ENCODE measurements at regions not wholly inside any gene's neighbourhood (a gene's known extent, or its start where the extent isn't known, plus 50 kb on each side); places are given as distances from the start of the nearest gene placed in this dataset.

DNA sequence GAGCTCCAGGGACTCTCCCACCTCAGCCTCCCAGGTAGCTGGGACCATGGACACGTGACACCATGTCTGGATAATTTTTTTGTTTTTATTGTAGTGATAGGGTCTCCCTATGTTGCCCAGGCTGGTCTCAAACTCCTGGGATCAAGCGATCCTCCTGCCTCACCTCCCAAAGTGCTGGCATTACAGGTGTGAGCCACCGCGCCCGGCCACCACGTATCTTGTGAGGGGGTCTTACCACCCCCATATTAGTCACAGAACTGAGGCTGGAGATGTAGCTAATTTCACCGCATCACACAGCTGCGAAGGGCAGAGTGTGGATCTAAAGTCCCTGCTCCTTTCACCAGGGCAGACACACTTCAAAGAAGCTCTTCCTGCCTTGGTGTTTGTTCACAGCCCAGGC lies 211.8 kb upstream of the SOX1 start:
- Histone ChIP-seq H3K4me1 (ENCODE audit: insufficient read depth, low read length) (peaks cover 20% of the 10 kb centered on the region; the same call in 1 of the 2 replicates), H3K36me3 (ENCODE audit: insufficient read depth, low read length) (no peaks in the 10 kb centered on the region), H3K27ac (ENCODE audit: low read depth, low read length) (no peak overlapping the region), H3K27me3 (ENCODE audit: insufficient read depth, low read length) (no peaks in the 10 kb centered on the region), H3K9me3 (ENCODE audit: insufficient read depth, low read depth, low read length) (no peaks in the 10 kb centered on the region), H3K4me3 (ENCODE audit: low read length) (no peak overlapping the region), H3K9ac (ENCODE audit: low read depth, low read length) (no peak overlapping the region)
- 96% methylated on average over 7 of the region's 8 CpGs for WGBS

DNA sequence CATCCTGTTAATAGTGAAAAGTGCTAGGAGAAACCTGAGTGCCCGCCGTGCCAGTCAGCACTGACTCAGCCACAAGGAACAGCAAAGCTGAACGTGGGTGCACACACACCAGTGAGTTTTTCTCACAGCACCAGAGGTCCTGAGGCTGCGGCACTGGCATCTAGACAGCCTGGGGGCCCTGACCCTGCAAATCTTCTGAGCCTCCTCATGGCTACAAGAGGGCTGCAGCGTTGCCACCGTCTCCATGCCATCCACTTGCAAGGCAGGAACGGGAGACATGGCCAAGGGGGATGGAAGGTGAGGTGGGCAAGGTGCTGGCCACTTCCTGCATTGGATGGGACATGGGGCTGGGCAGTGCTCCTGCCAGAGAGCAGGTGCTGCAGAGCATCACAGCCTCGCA lies 211.2 kb upstream of the SOX1 start:
- WGBS: 93% methylated on average over 8 of the region's 8 CpGs
- H3K4me3 ChIP-seq (ENCODE audit: low read length): no peak overlapping the region
- no peaks in the 10 kb centered on the region for H3K27me3 ChIP-seq (ENCODE audit: insufficient read depth, low read length)
- H3K9ac ChIP-seq (ENCODE audit: low read depth, low read length): no peak overlapping the region
- no peaks in the 10 kb centered on the region for H3K9me3 ChIP-seq (ENCODE audit: insufficient read depth, low read depth, low read length)
- no peak overlapping the region for H3K27ac ChIP-seq (ENCODE audit: low read depth, low read length)
- H3K4me1 ChIP-seq (ENCODE audit: insufficient read depth, low read length): peaks cover 16% of the 10 kb centered on the region; the same call in 1 of the 2 replicates
- H3K36me3 ChIP-seq (ENCODE audit: insufficient read depth, low read length): no peaks in the 10 kb centered on the region

DNA sequence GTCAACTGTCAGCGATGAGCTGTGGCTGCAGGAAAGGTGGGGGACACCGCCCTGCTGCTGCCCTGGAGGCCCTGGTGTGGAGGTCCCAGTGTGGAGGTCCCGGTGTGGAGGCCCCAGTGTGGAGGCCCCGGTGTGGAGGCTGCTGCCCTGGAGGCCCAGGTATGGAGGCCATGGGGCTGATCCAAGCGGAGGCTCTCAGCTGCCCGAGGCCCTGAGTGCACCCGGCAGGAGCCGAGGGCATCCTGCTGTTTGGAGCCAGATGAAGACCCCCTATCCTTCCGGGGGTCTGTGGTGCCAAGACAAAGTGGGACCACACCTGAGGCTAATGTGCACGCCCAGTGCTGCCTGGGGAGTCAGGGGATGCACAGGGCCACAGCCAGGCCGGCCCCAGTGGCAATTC lies 210.4 kb upstream of the SOX1 start:
- no peak overlapping the region for H3K9ac ChIP-seq (ENCODE audit: low read depth, low read length)
- H3K27me3 ChIP-seq (ENCODE audit: insufficient read depth, low read length): no peaks in the 10 kb centered on the region
- H3K27ac ChIP-seq (ENCODE audit: low read depth, low read length): no peak overlapping the region
- H3K36me3 ChIP-seq (ENCODE audit: insufficient read depth, low read length): no peaks in the 10 kb centered on the region
- H3K4me1 ChIP-seq (ENCODE audit: insufficient read depth, low read length): 0 out of 2 replicates have a peak, but pooled peaks cover 12% of the 10 kb centered on the region
- H3K4me3 ChIP-seq (ENCODE audit: low read length): no peak overlapping the region
- no peaks in the 10 kb centered on the region for H3K9me3 ChIP-seq (ENCODE audit: insufficient read depth, low read depth, low read length)
- 96% methylated on average over 11 of the region's 11 CpGs for WGBS

DNA sequence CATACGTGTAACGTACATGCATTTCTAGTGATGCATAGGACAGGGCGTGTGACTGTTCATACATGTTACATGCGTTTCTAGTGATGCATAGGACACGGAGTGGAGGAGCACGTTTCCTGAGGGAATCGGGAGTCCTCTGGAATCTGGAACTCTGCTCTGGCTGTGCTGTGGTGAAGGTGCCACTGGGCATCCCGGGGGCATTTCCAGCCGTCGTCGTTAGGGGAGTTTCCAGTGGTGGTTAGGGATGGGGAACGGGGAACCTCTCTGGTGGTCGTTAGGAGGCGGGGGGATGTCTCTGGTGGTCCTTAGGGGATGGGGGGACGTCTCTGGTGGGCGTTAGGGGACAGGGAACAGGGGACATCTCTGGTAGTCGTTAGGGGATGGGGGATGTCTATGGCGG lies 209.6 kb upstream of the SOX1 start:
- Histone ChIP-seq H3K9me3 (ENCODE audit: insufficient read depth, low read depth, low read length) (no peaks in the 10 kb centered on the region), H3K27me3 (ENCODE audit: insufficient read depth, low read length) (no peaks in the 10 kb centered on the region), H3K4me1 (ENCODE audit: insufficient read depth, low read length) (0 out of 2 replicates have a peak, but pooled peaks cover 12% of the 10 kb centered on the region), H3K27ac (ENCODE audit: low read depth, low read length) (no peak overlapping the region), H3K4me3 (ENCODE audit: low read length) (no peak overlapping the region), H3K9ac (ENCODE audit: low read depth, low read length) (no peak overlapping the region), H3K36me3 (ENCODE audit: insufficient read depth, low read length) (no peaks in the 10 kb centered on the region)
- WGBS: 85% methylated on average over 18 of the region's 18 CpGs

DNA sequence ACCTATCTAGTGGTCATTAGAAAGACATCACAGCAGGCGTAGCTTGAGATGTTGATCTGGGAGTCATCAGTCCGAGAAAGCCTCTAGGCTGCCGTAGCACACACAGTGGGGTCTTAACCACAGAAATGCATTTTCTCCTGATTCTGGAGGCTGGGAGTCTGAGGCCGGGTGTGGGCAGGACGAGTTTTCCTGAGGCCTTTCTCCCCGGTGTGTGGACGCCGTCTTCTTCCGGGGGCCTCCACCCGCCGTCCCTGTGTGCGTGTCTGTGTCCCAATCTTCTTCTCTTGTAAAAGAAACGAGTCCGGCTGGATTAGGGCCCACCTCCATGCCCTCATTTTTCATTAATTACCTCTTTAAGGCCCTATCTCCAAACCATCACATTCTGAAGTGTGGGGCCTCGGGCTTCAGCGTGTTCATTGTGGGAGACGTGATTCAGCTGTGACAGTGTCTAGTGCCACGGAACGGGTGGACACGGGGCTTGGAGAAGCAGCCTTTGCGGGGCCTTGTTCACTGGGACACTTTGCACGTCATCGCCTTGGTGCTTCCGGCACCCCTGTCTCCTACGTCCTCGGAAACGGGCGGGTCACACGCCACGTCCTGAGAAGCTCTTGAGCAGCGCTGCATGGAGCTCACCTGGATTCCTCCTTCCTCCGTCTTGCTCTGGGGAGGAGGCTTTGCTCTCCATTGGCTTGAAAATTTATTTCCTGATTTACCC lies 208.9 kb upstream of the SOX1 start:
- no peak overlapping the region for H3K27ac ChIP-seq (ENCODE audit: low read depth, low read length)
- H3K27me3 ChIP-seq (ENCODE audit: insufficient read depth, low read length): no peaks in the 10 kb centered on the region
- H3K4me1 ChIP-seq (ENCODE audit: insufficient read depth, low read length): 0 out of 2 replicates have a peak, but pooled peaks cover 12% of the 10 kb centered on the region
- WGBS: 92% methylated on average over 32 of the region's 32 CpGs
- no peak overlapping the region for H3K9ac ChIP-seq (ENCODE audit: low read depth, low read length)
- no peak overlapping the region for H3K4me3 ChIP-seq (ENCODE audit: low read length)
- no peaks in the 10 kb centered on the region for H3K36me3 ChIP-seq (ENCODE audit: insufficient read depth, low read length)
- no peaks in the 10 kb centered on the region for H3K9me3 ChIP-seq (ENCODE audit: insufficient read depth, low read depth, low read length)

DNA sequence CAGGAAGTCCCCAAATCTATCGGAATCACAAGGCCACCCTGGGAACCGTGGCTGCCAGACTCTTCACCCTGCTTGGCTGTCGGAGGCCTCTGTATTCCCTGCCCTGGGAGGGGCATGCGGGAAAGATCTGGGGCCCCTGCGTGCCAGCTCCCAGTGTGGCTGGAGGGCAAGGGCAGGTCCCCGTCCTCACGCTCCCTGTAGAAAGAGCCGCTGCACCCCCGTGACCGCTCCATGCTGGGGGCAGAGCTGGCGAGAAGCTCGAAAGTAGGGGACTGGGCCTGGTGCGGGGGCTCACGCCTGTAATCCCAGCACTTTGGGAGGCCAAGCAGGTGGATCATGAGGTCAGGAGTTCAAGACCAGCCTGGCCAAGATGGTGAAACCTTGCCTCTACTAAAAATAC lies 208.4 kb upstream of the SOX1 start:
- Histone ChIP-seq H3K4me3 (ENCODE audit: low read length) (no peak overlapping the region), H3K27me3 (ENCODE audit: insufficient read depth, low read length) (no peaks in the 10 kb centered on the region), H3K9ac (ENCODE audit: low read depth, low read length) (no peak overlapping the region), H3K36me3 (ENCODE audit: insufficient read depth, low read length) (no peaks in the 10 kb centered on the region), H3K4me1 (ENCODE audit: insufficient read depth, low read length) (0 out of 2 replicates have a peak, but pooled peaks cover 12% of the 10 kb centered on the region), H3K27ac (ENCODE audit: low read depth, low read length) (no peak overlapping the region), H3K9me3 (ENCODE audit: insufficient read depth, low read depth, low read length) (no peaks in the 10 kb centered on the region)
- WGBS: 92% methylated on average over 14 of the region's 14 CpGs

DNA sequence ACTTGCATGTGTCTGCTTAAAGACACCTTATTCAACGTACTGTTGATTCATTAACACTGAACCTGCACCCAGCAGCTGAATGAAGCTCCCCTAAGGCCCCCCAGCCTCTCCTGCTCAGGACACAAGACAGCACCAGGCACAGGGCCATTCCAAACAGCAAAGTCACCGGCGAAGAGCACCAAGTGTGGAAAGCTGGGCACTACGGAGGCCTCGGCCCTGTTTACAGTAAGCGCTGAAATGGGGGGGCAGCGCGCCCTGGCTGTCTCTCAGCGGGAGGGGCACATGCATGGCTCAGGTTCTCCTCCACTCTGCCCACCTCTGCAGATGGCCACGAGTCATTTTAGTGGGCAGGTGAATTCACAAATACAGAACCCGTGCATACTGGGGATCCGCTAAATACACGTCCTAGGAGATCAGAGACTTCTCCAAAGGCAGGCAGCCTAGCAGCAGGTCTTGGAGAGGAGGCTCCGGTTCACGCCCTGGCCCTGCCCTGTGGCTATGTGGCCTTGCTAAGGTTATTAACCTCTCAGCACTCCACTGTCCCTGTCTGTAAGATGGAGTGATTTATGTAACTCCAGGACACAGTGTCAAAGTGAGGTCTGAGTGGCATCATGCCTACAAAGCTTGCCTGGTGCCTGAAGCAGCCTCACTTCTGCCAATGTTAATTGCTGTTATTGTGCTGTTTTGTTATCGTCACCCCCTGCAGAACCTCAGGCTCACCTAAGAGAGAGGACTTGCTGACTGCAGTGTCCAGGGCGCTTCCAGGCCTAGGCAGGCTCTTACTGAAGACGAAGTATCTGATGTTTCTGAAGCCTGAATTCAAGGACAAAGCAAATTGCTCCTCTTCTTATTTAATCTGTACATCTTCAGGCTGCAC lies 207.4 kb upstream of the SOX1 start:
- 84% methylated on average over 18 of the region's 18 CpGs for WGBS
- Histone ChIP-seq H3K9ac (ENCODE audit: low read depth, low read length) (no peak overlapping the region), H3K4me1 (ENCODE audit: insufficient read depth, low read length) (0 out of 2 replicates have a peak, but pooled peaks cover 12% of the 10 kb centered on the region), H3K27ac (ENCODE audit: low read depth, low read length) (no peak overlapping the region), H3K36me3 (ENCODE audit: insufficient read depth, low read length) (no peaks in the 10 kb centered on the region), H3K4me3 (ENCODE audit: low read length) (no peak overlapping the region), H3K9me3 (ENCODE audit: insufficient read depth, low read depth, low read length) (no peaks in the 10 kb centered on the region), H3K27me3 (ENCODE audit: insufficient read depth, low read length) (no peaks in the 10 kb centered on the region)

DNA sequence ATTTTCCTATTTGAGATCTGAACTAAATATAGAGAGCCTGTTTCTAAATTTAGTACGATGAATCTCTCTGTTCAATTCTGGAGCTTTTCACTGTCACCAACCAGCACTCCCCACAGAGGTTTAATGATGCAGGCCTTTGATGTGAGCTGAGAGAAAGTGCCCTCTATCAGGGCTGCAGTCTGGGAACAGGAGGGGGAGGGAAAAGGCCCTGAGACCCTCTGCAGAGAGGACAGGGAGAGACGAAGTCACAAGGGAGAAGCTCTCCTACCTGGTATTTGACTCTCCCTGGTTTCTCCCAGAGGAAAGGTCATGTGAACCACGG lies 206.8 kb upstream of the SOX1 start:
- H3K9ac ChIP-seq (ENCODE audit: low read depth, low read length): no peak overlapping the region
- H3K27ac ChIP-seq (ENCODE audit: low read depth, low read length): no peak overlapping the region
- no peaks in the 10 kb centered on the region for H3K9me3 ChIP-seq (ENCODE audit: insufficient read depth, low read depth, low read length)
- no peaks in the 10 kb centered on the region for H3K36me3 ChIP-seq (ENCODE audit: insufficient read depth, low read length)
- H3K4me1 ChIP-seq (ENCODE audit: insufficient read depth, low read length): 0 out of 2 replicates have a peak, but pooled peaks cover 12% of the 10 kb centered on the region
- no peaks in the 10 kb centered on the region for H3K27me3 ChIP-seq (ENCODE audit: insufficient read depth, low read length)
- WGBS: 63% methylated on average over 2 of the region's 3 CpGs
- H3K4me3 ChIP-seq (ENCODE audit: low read length): no peak overlapping the region

DNA sequence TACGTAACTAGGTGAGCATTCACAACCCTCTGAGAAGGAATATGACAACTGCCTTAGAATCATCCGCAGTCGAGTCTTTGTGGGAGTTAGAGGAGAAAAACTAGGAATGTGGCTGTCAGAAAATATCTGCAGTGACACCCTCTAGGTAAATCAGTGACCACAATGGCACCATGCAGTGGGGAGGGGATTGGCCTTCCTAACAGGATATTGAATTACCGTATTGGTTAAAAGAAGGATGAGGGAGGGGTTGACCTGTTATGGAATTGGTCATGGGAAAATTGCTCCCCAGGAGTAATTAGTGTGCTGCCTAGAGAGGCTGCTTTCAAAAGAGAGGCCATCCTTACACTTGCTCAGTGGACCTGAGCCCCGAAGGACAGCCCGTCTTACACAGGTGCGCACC lies 205.6 kb upstream of the SOX1 start:
- no peaks in the 10 kb centered on the region for H3K27me3 ChIP-seq (ENCODE audit: insufficient read depth, low read length)
- H3K4me3 ChIP-seq (ENCODE audit: low read length): no peak overlapping the region
- H3K27ac ChIP-seq (ENCODE audit: low read depth, low read length): no peak overlapping the region
- 0 out of 2 replicates have a peak, but pooled peaks cover 12% of the 10 kb centered on the region for H3K4me1 ChIP-seq (ENCODE audit: insufficient read depth, low read length)
- no peak overlapping the region for H3K9ac ChIP-seq (ENCODE audit: low read depth, low read length)
- no peaks in the 10 kb centered on the region for H3K9me3 ChIP-seq (ENCODE audit: insufficient read depth, low read depth, low read length)
- WGBS: 94% methylated on average over 7 of the region's 7 CpGs
- H3K36me3 ChIP-seq (ENCODE audit: insufficient read depth, low read length): no peaks in the 10 kb centered on the region

DNA sequence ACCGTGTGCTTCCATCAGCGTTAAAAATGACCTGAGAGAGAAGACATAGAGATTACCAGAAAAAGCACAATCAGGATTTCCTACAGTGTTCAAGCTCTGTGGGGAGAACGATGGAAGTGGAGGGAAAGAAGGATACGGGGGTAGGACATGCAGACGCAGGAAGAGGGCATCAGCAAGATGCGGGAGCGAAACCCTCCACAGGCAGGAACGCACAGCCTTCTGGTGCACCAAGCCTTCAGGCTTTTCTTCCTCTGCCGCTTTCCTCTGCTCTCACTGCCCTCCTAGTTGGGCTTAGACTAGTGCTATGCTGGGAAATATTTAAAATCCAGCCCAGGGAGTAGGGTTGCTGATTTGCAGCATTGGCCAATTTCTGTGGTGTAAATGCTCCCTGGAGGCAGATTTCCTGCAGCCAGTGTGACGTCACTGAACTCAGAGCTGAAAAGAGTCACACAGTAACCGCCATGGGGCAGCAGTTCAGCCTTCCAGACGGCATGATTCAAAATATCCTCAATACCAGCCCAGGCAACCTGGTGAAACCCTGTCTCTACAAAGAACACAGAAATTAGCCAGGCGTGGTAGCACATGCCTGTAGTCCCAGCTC lies 205.1 kb upstream of the SOX1 start:
- no peak overlapping the region for H3K4me3 ChIP-seq (ENCODE audit: low read length)
- 0 out of 2 replicates have a peak, but pooled peaks cover 12% of the 10 kb centered on the region for H3K4me1 ChIP-seq (ENCODE audit: insufficient read depth, low read length)
- H3K36me3 ChIP-seq (ENCODE audit: insufficient read depth, low read length): no peaks in the 10 kb centered on the region
- no peak overlapping the region for H3K27ac ChIP-seq (ENCODE audit: low read depth, low read length)
- H3K9me3 ChIP-seq (ENCODE audit: insufficient read depth, low read depth, low read length): no peaks in the 10 kb centered on the region
- no peaks in the 10 kb centered on the region for H3K27me3 ChIP-seq (ENCODE audit: insufficient read depth, low read length)
- H3K9ac ChIP-seq (ENCODE audit: low read depth, low read length): no peak overlapping the region
- WGBS: 93% methylated on average over 13 of the region's 13 CpGs

All from HUES64 (cell line).